GM12878 (cell line): ENCODE measurements at regions not wholly inside any gene's neighbourhood (a gene's known extent, or its start where the extent isn't known, plus 50 kb on each side); places are given as distances from the start of the nearest gene placed in this dataset.

Experiments
- ATAC-seq: fragments of 200-7000 bp; cut with Tn5 transposase; 3 replicates; pipeline ENCODE4 v1.9.1; 2020; ENCODE audit warnings: mild to moderate bottlenecking, moderate library complexity
- BruUV-seq: library from RNA; stranded (reverse); fragments of 400-500 nt; replicated peaks from 2 replicates; lab custom pipeline; 2021; lab: Mats Ljungman, UMichigan
- CTCF ChIA-PET: fragments of 300-600 bp; sonication (Branson Sonifier 250); formaldehyde crosslinking; extraction: SDS; loops from one replicate; lab custom pipeline; 2021; ENCODE audit warnings: inconsistent platforms; lab: Yijun Ruan, JAX
- POLR2A ChIA-PET: fragments of 350-600 bp; formaldehyde crosslinking; extraction: SDS; loops from one replicate; lab custom pipeline; 2021; ENCODE audit warnings: inconsistent platforms; lab: Charles Lee
- RAD21 ChIA-PET: fragments of 300-600 bp; sonication (Branson Sonifier 250); formaldehyde crosslinking; loops from one replicate; lab custom pipeline; 2023; ENCODE audit warnings: antibody characterized with exemption; ENCODE audit not compliant: unreplicated experiment; lab: Charles Lee
- SMC1A ChIA-PET: fragments of 300-600 bp; sonication (Branson Sonifier 250); formaldehyde crosslinking; loops from one replicate; lab custom pipeline; 2023; ENCODE audit not compliant: unreplicated experiment, uncharacterized antibody; lab: Charles Lee
- DNase-seq: peaks from one replicate; pipeline ENCODE4 v3.0.0-alpha.2; 2011; ENCODE audit warnings: low read depth, low spot score
- FAIRE-seq: peaks from 3 replicates; lab custom pipeline; 2011; peaks lifted over from hg19 to GRCh38; lab: Jason Lieb, UNC
- H2AFZ ChIP-seq: 2 replicates; pipeline ENCODE4 v1.6.0; 2011; ENCODE audit warnings: low read depth, low read length, control low read depth; ENCODE audit not compliant: control insufficient read depth
- H3K27ac ChIP-seq: 2 replicates; pipeline ENCODE4 v1.5.1; 2011; ENCODE audit warnings: control low read depth; ENCODE audit not compliant: control insufficient read depth, insufficient read depth
- H3K27me3 ChIP-seq, 2 experiments: replicated peaks in 1 of 2; 2 replicates each; pipeline versions ENCODE4 v1.6.0 to v1.6.1; 2011; ENCODE audit warnings: low read length in 1 of 2; ENCODE audit not compliant: control insufficient read depth in 2 of 2, insufficient read depth in 2 of 2
- H3K36me3 ChIP-seq, 2 experiments: 2 replicates each; pipeline ENCODE4 v1.5.1; 2011; ENCODE audit warnings: low read length in 1 of 2; ENCODE audit not compliant: control insufficient read depth in 2 of 2, insufficient read depth in 2 of 2
- H3K4me1 ChIP-seq: 2 replicates; pipeline ENCODE4 v1.6.1; 2011; ENCODE audit warnings: mild to moderate bottlenecking, low read length, moderate library complexity, mixed read lengths; ENCODE audit not compliant: control insufficient read depth, insufficient read depth
- H3K4me2 ChIP-seq: 2 replicates; pipeline ENCODE4 v1.6.0; 2011; ENCODE audit warnings: control low read depth; ENCODE audit not compliant: control insufficient read depth, insufficient read depth
- H3K4me3 ChIP-seq: fragments of 200-600 bp; sonication (generic); 2 replicates; pipeline ENCODE4 v1.5.1; 2016
- H3K79me2 ChIP-seq: 2 replicates; pipeline ENCODE4 v1.6.0; 2011; ENCODE audit warnings: low read length; ENCODE audit not compliant: control insufficient read depth, insufficient read depth
- H3K9ac ChIP-seq: 2 replicates; pipeline ENCODE4 v1.8.0; 2011; ENCODE audit warnings: low read length, control low read depth, mixed read lengths; ENCODE audit not compliant: control insufficient read depth, insufficient read depth
- H3K9me3 ChIP-seq: replicated peaks from 3 replicates; pipeline ENCODE4 v1.5.1; 2011; ENCODE audit warnings: mild to moderate bottlenecking, low read length; ENCODE audit not compliant: control insufficient read depth, insufficient read depth
- H4K20me1 ChIP-seq: 2 replicates; pipeline ENCODE4 v1.6.0; 2011; ENCODE audit not compliant: control insufficient read depth, insufficient read depth
- BACH1 ChIP-seq: fragments of 450-650 bp; IDR thresholded peaks from 2 replicates; pipeline ENCODE4 v1.6.1; 2017; ENCODE audit warnings: mild to moderate bottlenecking, borderline replicate concordance
- E2F8 ChIP-seq: fragments of 450-650 bp; IDR thresholded peaks from 2 replicates; pipeline ENCODE4 v1.6.1; 2018; ENCODE audit warnings: mild to moderate bottlenecking, low read depth, moderate library complexity; ENCODE audit not compliant: partially characterized antibody
- JUND ChIP-seq: IDR thresholded peaks from 2 replicates; pipeline ENCODE4 v1.6.1; 2012; ENCODE audit warnings: low read depth, mild to moderate bottlenecking, low read length, improper control_type of control experiment, moderate library complexity
- NFXL1 ChIP-seq: fragments of 450-650 bp; IDR thresholded peaks from 2 replicates; pipeline ENCODE4 v1.6.1; 2017; ENCODE audit warnings: antibody characterized with exemption, mild to moderate bottlenecking, borderline replicate concordance
- RFX5 ChIP-seq: IDR thresholded peaks from 2 replicates; pipeline ENCODE4 v1.6.1; 2011; ENCODE audit warnings: low read depth, low read length, improper control_type of control experiment
- SKIL ChIP-seq: fragments of 450-650 bp; IDR thresholded peaks from 2 replicates; pipeline ENCODE4 v1.6.1; 2017; ENCODE audit warnings: mild to moderate bottlenecking, low read depth, inconsistent platforms; ENCODE audit not compliant: poor library complexity, severe bottlenecking
- ZBTB40 ChIP-seq: fragments of 450-650 bp; IDR thresholded peaks from 2 replicates; pipeline ENCODE4 v1.6.1; 2016; ENCODE audit warnings: mild to moderate bottlenecking, moderate library complexity, borderline replicate concordance
- in situ Hi-C: fragments of 300-500 bp; cut with MboI; formaldehyde crosslinking; loops from 9 replicates; pipeline ENCODE4 v1.14.3; 2018; ENCODE audit warnings: mixed read lengths
- intact Hi-C: fragments of 100-400 bp; cut with micrococcal nuclease; formaldehyde crosslinking; loops from one replicate; pipeline ENCODE4 v1.14.2; 2022; ENCODE audit not compliant: unreplicated experiment

- no peak for TF ChIP-seq ZBTB40
- TF ChIP-seq, all 136 proteins: peak for 0
Observed at GRCh38 chr11:109138196-109138595, 283.8 kb upstream of the C11orf87 start (continued).

- Histone ChIP-seq H3K27me3 (no peaks in the 10 kb centered on the region), H3K9ac (no peak overlapping the region), H3K79me2 (no peaks in the 10 kb centered on the region), H3K4me3 (no peak overlapping the region), H2AFZ (no peak overlapping the region), H3K9me3 (no peaks in the 10 kb centered on the region), H3K27ac (no peak overlapping the region), H4K20me1 (no peaks in the 10 kb centered on the region), H3K4me2 (no peak overlapping the region), H3K36me3 (no peaks in the 10 kb centered on the region), H3K4me1 (no peaks in the 10 kb centered on the region)
- intact Hi-C loops: no loop called here
- ChIA-PET POLR2A (no interaction called here), SMC1A (no interaction called here), RAD21 (no interaction called here), CTCF (no interaction called here)
- DNase-seq (no peak), ATAC-seq (no peak), FAIRE-seq (no peak)
- BruUV-seq: no TSS peak
- in situ Hi-C loops: no loop called here
- TF ChIP-seq JUND: no peak
- no peak for TF ChIP-seq RFX5
- no peak for TF ChIP-seq NFXL1
- TF ChIP-seq SKIL: no peak
- TF ChIP-seq E2F8: no peak
- TF ChIP-seq BACH1: no peak
Observed at GRCh38 chr11:109140426-109140825, 281.6 kb upstream of the C11orf87 start.
